Mesenchymal stem cell (in vitro differentiated cells and primary cell): ENCODE measurements at regions not wholly inside any gene's neighbourhood (a gene's known extent, or its start where the extent isn't known, plus 50 kb on each side); places are given as distances from the start of the nearest gene placed in this dataset.

Experiments
- DNase-seq: peaks from one replicate; pipeline ENCODE4 v3.0.0-alpha.2; 2013
- H2AFZ ChIP-seq: one replicate; pipeline ENCODE4 v1.6.1; 2013; ENCODE audit warnings: low read depth, mild to moderate bottlenecking, control low read depth, inconsistent platforms, low read length, moderate library complexity
- H2AK5ac ChIP-seq: 2 replicates; pipeline ENCODE4 v1.6.1; 2013; ENCODE audit warnings: low read length, moderate library complexity, mild to moderate bottlenecking, inconsistent platforms; ENCODE audit not compliant: severe bottlenecking
- H2BK120ac ChIP-seq: one replicate; pipeline ENCODE4 v1.6.1; 2013; ENCODE audit warnings: low read depth, mild to moderate bottlenecking, inconsistent platforms, low read length, moderate library complexity
- H2BK12ac ChIP-seq, 2 experiments: one replicate each; pipeline ENCODE4 v1.6.1; 2013; ENCODE audit warnings: inconsistent platforms in 2 of 2, low read length in 2 of 2, mild to moderate bottlenecking in 2 of 2, moderate library complexity in 2 of 2, control low read depth in 1 of 2
- H2BK15ac ChIP-seq: one replicate; pipeline ENCODE4 v1.6.1; 2013; ENCODE audit warnings: mild to moderate bottlenecking, low read depth, inconsistent platforms; ENCODE audit not compliant: poor library complexity, severe bottlenecking
- H2BK5ac ChIP-seq: 2 replicates; pipeline ENCODE4 v1.6.1; 2013; ENCODE audit warnings: low read depth, mild to moderate bottlenecking, low read length, control low read depth, inconsistent platforms; ENCODE audit not compliant: poor library complexity, severe bottlenecking
- H3K14ac ChIP-seq, 2 experiments: one replicate each; pipeline ENCODE4 v1.6.1; 2013; ENCODE audit warnings: inconsistent platforms in 2 of 2, low read length in 2 of 2, control low read depth in 1 of 2, mild to moderate bottlenecking in 1 of 2, moderate library complexity in 1 of 2
- H3K18ac ChIP-seq, 2 experiments: one replicate each; pipeline ENCODE4 v1.6.1; 2013; ENCODE audit warnings: inconsistent platforms in 2 of 2, low read length in 2 of 2, control low read depth in 1 of 2, low read depth in 1 of 2, mild to moderate bottlenecking in 1 of 2
- H3K23ac ChIP-seq, 2 experiments: one replicate each; pipeline ENCODE4 v1.6.1; 2013; ENCODE audit warnings: inconsistent platforms in 2 of 2, low read length in 2 of 2, mild to moderate bottlenecking in 2 of 2, moderate library complexity in 2 of 2, control low read depth in 1 of 2
- H3K27ac ChIP-seq: 2 replicates; pipeline ENCODE4 v1.5.1; 2013; ENCODE audit warnings: mild to moderate bottlenecking, moderate library complexity, low read length, control low read depth, inconsistent platforms; ENCODE audit not compliant: poor library complexity, severe bottlenecking
- H3K27me3 ChIP-seq, 2 experiments: 2 replicates each; pipeline versions ENCODE4 v1.6.1 to v1.7.0; 2013; ENCODE audit warnings: low read length in 2 of 2, mild to moderate bottlenecking in 2 of 2, moderate library complexity in 2 of 2, control low read depth in 1 of 2, inconsistent platforms in 1 of 2; ENCODE audit not compliant: control insufficient read depth in 1 of 2, insufficient read depth in 1 of 2
- H3K36me3 ChIP-seq, 2 experiments: 2 replicates each; pipeline versions ENCODE4 v1.6.1 to v1.7.0; 2013; ENCODE audit warnings: low read length in 2 of 2, control low read depth in 1 of 2, inconsistent platforms in 1 of 2, low read depth in 1 of 2, mild to moderate bottlenecking in 1 of 2; ENCODE audit not compliant: insufficient read depth in 2 of 2, control insufficient read depth in 1 of 2
- H3K4ac ChIP-seq, 2 experiments: one replicate each; pipeline ENCODE4 v1.6.1; 2013; ENCODE audit warnings: inconsistent platforms in 2 of 2, low read length in 2 of 2, mild to moderate bottlenecking in 2 of 2, moderate library complexity in 2 of 2, control low read depth in 1 of 2, low read depth in 1 of 2
- H3K4me1 ChIP-seq: 2 replicates; pipeline ENCODE4 v1.6.1; 2013; ENCODE audit warnings: low read depth, low read length, control low read depth; ENCODE audit not compliant: control insufficient read depth, insufficient read depth
- H3K4me2 ChIP-seq: 2 replicates; pipeline ENCODE4 v1.6.1; 2013; ENCODE audit warnings: low read length, mild to moderate bottlenecking, inconsistent platforms; ENCODE audit not compliant: poor library complexity, severe bottlenecking
- H3K4me3 ChIP-seq, 2 experiments: 2 replicates each; pipeline versions ENCODE4 v1.5.1 to v1.7.0; 2013; ENCODE audit warnings: low read length in 2 of 2, mild to moderate bottlenecking in 2 of 2, control low read depth in 1 of 2, low read depth in 1 of 2; ENCODE audit not compliant: insufficient read depth in 1 of 2
- H3K79me1 ChIP-seq: replicated peaks from 2 replicates; pipeline ENCODE4 v1.6.1; 2013; ENCODE audit warnings: mild to moderate bottlenecking, control low read depth, low read length, inconsistent platforms; ENCODE audit not compliant: poor library complexity, severe bottlenecking
- H3K9ac ChIP-seq: 2 replicates; pipeline ENCODE4 v1.7.0; 2013; ENCODE audit warnings: mild to moderate bottlenecking, low read length, moderate library complexity
- H3K9me3 ChIP-seq: 2 replicates; pipeline ENCODE4 v1.7.0; 2013; ENCODE audit warnings: mild to moderate bottlenecking, low read length; ENCODE audit not compliant: control insufficient read depth
- H4K8ac ChIP-seq: one replicate; pipeline ENCODE4 v1.6.1; 2013; ENCODE audit warnings: inconsistent platforms, mild to moderate bottlenecking, low read length, moderate library complexity
- H4K91ac ChIP-seq: one replicate; pipeline ENCODE4 v1.6.1; 2013; ENCODE audit warnings: mild to moderate bottlenecking, low read length, inconsistent platforms
- WGBS: methylation state at CpG from one replicate; pipeline ENCODE4 v1.1.7; 2013; ENCODE audit warnings: mixed read lengths; 5-methylcytosine and 5-hydroxymethylcytosine counted together

- no peak overlapping the region for H3K4ac ChIP-seq
- no peaks in the 10 kb centered on the region for H3K36me3 ChIP-seq
- no peak overlapping the region for H4K8ac ChIP-seq
- H3K9me3 ChIP-seq, result no peaks in the 10 kb centered on the region
- no peak overlapping the region for H3K27ac ChIP-seq
- no peak overlapping the region for H2AFZ ChIP-seq
- H3K23ac ChIP-seq, result no peak overlapping the region
- no peak overlapping the region for H2AK5ac ChIP-seq
- DNase-seq, result no peak
- H2BK15ac ChIP-seq, result no peak overlapping the region
- H3K79me1 ChIP-seq, result no peaks in the 10 kb centered on the region
- no peak overlapping the region for H2BK5ac ChIP-seq
- H2BK12ac ChIP-seq, result no peak overlapping the region
- H3K14ac ChIP-seq, result no peak overlapping the region
- no peak overlapping the region for H3K18ac ChIP-seq
- 90% methylated on average over 8 of the region's 10 CpGs for WGBS
- no peak overlapping the region for H3K4me2 ChIP-seq
- H3K4me3 ChIP-seq, result no peak overlapping the region
- no peak overlapping the region for H2BK120ac ChIP-seq
- H4K91ac ChIP-seq, result no peak overlapping the region
- H3K27me3 ChIP-seq, result peaks cover 47 to 69% of the 10 kb centered on the region in 2 experiments
- peaks cover 5% of the 10 kb centered on the region for H3K4me1 ChIP-seq
- no peak overlapping the region for H3K9ac ChIP-seq
Measured at GRCh38 chr3:193816028-193816395, 223.0 kb downstream of the OPA1 start.

DNA sequence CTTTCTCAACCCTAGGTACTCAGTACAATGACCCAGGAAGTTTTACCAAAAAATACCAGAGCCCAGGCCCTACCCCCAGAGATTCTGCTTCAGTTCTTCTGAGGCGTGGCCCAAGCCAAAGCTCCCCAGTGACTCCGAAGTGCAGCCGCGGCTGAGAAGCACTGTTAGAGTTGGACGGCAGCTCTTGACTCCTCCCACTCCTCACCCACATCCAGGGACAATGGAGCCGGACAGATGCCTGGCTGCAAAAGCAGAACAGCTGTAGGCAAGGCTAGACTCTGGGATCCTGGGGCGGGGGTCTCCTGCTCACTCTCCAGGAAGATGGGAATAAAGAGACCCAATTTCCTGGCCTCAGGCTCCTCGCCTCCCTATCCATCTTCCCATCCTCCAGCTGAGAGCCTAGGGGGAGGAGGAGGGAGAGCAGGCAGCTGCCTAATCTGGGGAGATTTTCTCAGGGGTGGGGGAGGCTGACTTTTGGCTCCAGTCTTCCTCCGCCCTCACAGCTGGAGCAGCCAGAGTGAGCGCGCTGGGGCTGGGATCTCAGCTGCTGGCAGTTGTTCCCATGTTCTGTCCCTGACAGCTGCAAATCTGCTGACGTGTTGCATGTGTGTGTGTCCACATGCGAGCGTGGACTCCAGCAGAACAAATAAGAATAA is 223.8 kb downstream of the OPA1 start:
- no peak overlapping the region for H3K4ac ChIP-seq
- WGBS, result 20% methylated on average over 11 of the region's 14 CpGs
- H4K91ac ChIP-seq, result no peak overlapping the region
- peak; percentile 64 for DNase-seq
- H2BK12ac ChIP-seq, result no peak overlapping the region
- H2BK15ac ChIP-seq, result peak overlapping the region; percentile 26
- H3K27me3 ChIP-seq, result peaks cover 40 to 62% of the 10 kb centered on the region in 2 experiments
- no peak overlapping the region for H2BK5ac ChIP-seq
- H2AFZ ChIP-seq, result peak overlapping the region; percentile 30
- peak overlapping the region; percentile 26 for H3K4me2 ChIP-seq
- H3K4me3 ChIP-seq, result peak overlapping the region in 1 of 2 experiments; percentile 63
- H2BK120ac ChIP-seq, result no peak overlapping the region
- H3K18ac ChIP-seq, result peak overlapping the region in 1 of 2 experiments; percentile 74
- no peaks in the 10 kb centered on the region for H3K9me3 ChIP-seq
- no peak overlapping the region for H3K9ac ChIP-seq
- peak overlapping the region in 1 of 2 experiments; percentile 58 for H3K14ac ChIP-seq
- H3K27ac ChIP-seq, result no peak overlapping the region
- H2AK5ac ChIP-seq, result no peak overlapping the region
- H3K4me1 ChIP-seq, result peaks cover 5% of the 10 kb centered on the region
- H3K79me1 ChIP-seq, result no peaks in the 10 kb centered on the region
- no peaks in the 10 kb centered on the region for H3K36me3 ChIP-seq
- no peak overlapping the region for H3K23ac ChIP-seq
- peak overlapping the region; percentile 14 for H4K8ac ChIP-seq

DNA sequence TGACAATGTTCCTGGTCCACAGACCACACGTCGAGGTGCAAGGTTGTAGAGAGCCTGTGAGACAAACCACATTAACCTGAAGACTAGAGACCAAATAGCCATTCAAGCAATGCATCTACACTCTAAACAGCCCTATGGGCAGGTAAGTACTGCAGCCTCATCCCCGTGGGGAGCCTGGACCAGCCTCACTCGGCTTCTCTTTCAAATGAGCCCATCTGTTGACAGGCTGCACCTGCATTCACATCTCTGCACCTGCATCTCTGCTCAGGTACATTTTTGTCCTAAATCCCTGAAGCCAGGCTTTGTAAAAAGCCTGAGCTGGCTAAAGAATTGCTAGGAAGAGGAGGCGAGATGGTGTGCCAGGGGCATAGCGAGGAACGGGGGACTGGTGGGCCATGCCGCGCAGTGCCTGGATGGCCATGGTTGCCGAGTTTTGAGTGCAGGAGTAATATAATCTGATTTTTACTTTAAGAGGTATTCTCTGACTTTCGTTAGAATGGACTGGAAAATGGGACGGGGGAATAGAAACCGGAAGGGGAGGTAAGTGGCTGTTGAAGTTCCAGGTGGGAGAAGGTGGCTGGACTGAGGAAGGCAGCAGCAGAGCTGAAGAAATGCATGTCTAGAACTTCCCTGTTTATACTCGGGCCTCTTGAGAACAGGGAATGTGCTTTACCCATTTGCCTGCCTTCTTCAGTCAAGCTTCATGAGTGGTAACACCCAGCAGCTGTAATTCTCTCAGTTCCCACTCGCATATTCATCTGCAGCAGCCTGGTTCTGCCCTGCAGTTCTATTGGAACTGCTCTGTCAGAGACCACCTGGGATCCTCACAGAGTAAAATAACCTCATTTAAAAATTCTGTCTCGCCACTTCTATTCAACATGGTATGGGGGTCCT is 226.4 kb downstream of the OPA1 start:
- WGBS, result 90% methylated on average over 15 of the region's 16 CpGs
- no peak overlapping the region for H3K27ac ChIP-seq
- H2AK5ac ChIP-seq, result no peak overlapping the region
- no peaks in the 10 kb centered on the region for H3K36me3 ChIP-seq
- H3K4me2 ChIP-seq, result no peak overlapping the region
- H4K8ac ChIP-seq, result no peak overlapping the region
- peaks cover 5% of the 10 kb centered on the region for H3K4me1 ChIP-seq
- no peaks in the 10 kb centered on the region for H3K79me1 ChIP-seq
- H3K9ac ChIP-seq, result no peak overlapping the region
- no peak overlapping the region for H2BK5ac ChIP-seq
- H3K4me3 ChIP-seq, result no peak overlapping the region
- no peak overlapping the region for H2AFZ ChIP-seq
- DNase-seq, result no peak
- no peaks in the 10 kb centered on the region for H3K9me3 ChIP-seq
- H2BK12ac ChIP-seq, result no peak overlapping the region
- H3K18ac ChIP-seq, result no peak overlapping the region
- no peak overlapping the region for H2BK120ac ChIP-seq
- H4K91ac ChIP-seq, result no peak overlapping the region
- no peak overlapping the region for H3K14ac ChIP-seq
- no peak overlapping the region for H3K4ac ChIP-seq
- no peak overlapping the region for H2BK15ac ChIP-seq
- H3K27me3 ChIP-seq, result peaks cover 16 to 36% of the 10 kb centered on the region in 2 experiments
- H3K23ac ChIP-seq, result no peak overlapping the region

- Histone ChIP-seq H3K4me3 (no peak overlapping the region), H3K4me1 (peaks cover 9% of the 10 kb centered on the region), H2BK12ac (no peak overlapping the region), H2BK120ac (no peak overlapping the region), H3K27me3 (peaks cover 13 to 31% of the 10 kb centered on the region in 2 experiments), H3K4ac (no peak overlapping the region), H3K9ac (no peak overlapping the region), H2AK5ac (no peak overlapping the region), H3K27ac (no peak overlapping the region), H3K14ac (no peak overlapping the region), H4K91ac (no peak overlapping the region), H3K79me1 (no peaks in the 10 kb centered on the region), H3K4me2 (no peak overlapping the region), H3K36me3 (no peaks in the 10 kb centered on the region), H3K23ac (no peak overlapping the region), H2BK15ac (no peak overlapping the region), H3K9me3 (no peaks in the 10 kb centered on the region), H2BK5ac (no peak overlapping the region), H2AFZ (no peak overlapping the region), H3K18ac (no peak overlapping the region), H4K8ac (no peak overlapping the region)
- whole genome bisulfite sequencing, result no CpG with 5 or more reads among the region's 2 CpGs
- no peak for DNase-seq
Measured at GRCh38 chr3:193821151-193821668, 228.2 kb downstream of the OPA1 start.
